Body of pancreas (tissue), 4 donors: ENCODE measurements at regions not wholly inside any gene's neighbourhood (a gene's known extent, or its start where the extent isn't known, plus 50 kb on each side); places are given as distances from the start of the nearest gene placed in this dataset.

Source experiments
- POLR2A ChIP-seq, 3 donors: fragments of 450-650 bp; IDR thresholded peaks; one replicate each; pipeline ENCODE4 v1.6.1; 2016; ENCODE audit warnings: antibody characterized with exemption in 3 of 3, mild to moderate bottlenecking in 2 of 3
- TF ChIP-seq, protein P1 (sequence below), 7 experiments: fragments of 450-650 bp in 4 of 7; fragments of 200-600 bp in 3 of 7; sonication (generic) in 3 of 7; IDR thresholded peaks; one replicate each; pipeline ENCODE4 v1.5.1; 2016 to 2019; ENCODE audit warnings: antibody characterized with exemption in 7 of 7

GRCh38 chr20:43388268-43389002 is 69.3 kb upstream of the SRSF6 start:
- TF ChIP-seq, protein P1, sequence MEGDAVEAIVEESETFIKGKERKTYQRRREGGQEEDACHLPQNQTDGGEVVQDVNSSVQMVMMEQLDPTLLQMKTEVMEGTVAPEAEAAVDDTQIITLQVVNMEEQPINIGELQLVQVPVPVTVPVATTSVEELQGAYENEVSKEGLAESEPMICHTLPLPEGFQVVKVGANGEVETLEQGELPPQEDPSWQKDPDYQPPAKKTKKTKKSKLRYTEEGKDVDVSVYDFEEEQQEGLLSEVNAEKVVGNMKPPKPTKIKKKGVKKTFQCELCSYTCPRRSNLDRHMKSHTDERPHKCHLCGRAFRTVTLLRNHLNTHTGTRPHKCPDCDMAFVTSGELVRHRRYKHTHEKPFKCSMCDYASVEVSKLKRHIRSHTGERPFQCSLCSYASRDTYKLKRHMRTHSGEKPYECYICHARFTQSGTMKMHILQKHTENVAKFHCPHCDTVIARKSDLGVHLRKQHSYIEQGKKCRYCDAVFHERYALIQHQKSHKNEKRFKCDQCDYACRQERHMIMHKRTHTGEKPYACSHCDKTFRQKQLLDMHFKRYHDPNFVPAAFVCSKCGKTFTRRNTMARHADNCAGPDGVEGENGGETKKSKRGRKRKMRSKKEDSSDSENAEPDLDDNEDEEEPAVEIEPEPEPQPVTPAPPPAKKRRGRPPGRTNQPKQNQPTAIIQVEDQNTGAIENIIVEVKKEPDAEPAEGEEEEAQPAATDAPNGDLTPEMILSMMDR (IDR thresholded peaks at IDR 0.05), result no peak
- no peak for TF ChIP-seq POLR2A (IDR thresholded peaks at IDR 0.05)
